ENCODE measurements at regions not wholly inside any gene's neighbourhood (a gene's known extent, or its start where the extent isn't known, plus 50 kb on each side); places are given as distances from the start of the nearest gene placed in this dataset.
"Not testable (repeated sequence)": the region's sequence is repeated elsewhere in the genome, so short reads cannot be mapped to it uniquely, and the experiment has no call there.

GRCh38 chr10:8128511-8128910, 74.0 kb downstream of the GATA3 start:
- no peak for DNase-seq

- DNase-seq = no peak
These were observed 75.0 kb downstream of the GATA3 start for GRCh38 chr10:8129438-8129837.

DNA sequence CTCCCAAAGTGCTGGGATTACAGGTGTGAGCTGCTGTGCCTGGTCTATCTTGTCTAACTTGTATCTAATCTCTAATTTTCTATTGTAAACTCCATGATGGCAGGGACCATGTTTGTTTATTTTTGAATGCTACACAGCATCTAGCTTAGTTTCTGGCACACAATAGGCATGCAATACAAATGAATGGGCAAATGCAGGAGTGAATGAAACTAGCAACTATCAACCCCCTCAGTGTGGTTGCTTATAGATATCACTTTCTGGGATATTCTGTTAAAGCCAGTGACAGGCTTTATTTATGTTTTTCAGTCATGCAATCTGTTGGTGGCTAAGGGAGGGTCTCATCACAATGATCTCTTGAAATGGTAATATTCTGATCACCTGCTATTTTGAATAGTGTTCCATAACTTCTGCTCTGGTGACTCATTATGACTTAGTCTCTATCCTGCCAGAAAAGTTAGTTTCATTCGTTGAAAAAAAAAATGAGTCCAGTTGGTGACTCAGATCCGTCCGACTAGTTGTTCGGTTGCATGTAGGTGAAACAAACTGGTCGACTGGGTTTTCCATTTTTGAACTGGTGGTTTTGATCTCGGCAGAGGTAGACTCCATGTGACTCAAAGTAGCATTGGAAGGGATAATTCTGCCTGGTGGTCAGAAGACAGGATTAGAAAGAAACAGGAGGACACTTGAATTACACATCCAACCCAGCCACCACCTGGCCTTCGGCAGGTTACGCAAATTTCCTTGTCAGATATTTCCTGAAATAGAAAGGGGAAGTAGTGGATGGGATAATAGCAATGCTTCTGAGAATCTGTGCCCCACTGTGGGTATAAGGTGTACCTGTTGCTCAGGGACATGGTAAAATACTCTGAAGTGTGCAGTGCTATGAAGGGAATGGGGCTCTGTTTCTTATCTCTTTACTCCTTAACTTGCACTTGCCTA, 76.8 kb downstream of the GATA3 start:
- peak; percentile 91 for DNase-seq

DNA sequence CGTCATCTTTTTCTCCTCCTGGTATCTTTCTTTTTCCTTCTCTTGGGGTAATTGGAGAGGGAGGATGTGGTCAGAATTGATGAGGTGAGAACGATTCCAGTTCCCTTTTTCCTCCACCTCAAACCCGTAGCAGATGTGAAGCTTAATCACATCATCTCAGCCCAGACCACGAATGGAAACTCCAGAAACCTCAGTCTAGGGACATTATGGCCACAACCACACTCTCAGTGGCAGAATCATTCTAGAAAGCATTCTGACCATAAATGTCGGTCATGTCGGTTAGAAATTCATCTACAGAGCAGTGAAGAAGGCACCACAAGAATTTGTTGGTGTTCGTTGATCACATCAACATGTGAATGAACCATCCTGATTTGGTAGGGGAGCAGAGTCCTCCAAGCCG, 78.7 kb downstream of the GATA3 start:
- DNase-seq = peak; percentile 91

- peak; percentile 47 for DNase-seq
These were observed 82.2 kb downstream of the GATA3 start for GRCh38 chr10:8136736-8137135.

DNA sequence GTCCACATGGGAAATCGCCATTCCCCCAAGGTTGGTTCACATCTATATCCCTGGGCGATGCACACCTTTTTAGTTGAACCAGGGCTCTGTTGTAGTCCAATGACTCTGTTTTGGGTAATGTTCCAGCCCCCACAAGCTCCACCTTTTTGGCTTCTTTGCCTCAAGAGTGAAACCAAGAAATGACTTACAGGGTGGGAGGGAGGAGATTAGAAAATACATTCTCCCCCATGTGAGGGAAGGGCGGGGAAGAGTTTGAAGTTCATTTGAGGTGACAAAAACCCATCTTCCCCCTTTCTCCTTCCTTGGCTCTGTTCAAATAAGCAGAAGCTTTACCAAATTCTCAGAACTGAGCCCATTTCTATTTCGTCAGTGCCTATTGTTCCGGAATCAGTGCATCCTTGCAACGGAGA, 82.8 kb downstream of the GATA3 start:
- DNase-seq = peak; percentile 84

DNA sequence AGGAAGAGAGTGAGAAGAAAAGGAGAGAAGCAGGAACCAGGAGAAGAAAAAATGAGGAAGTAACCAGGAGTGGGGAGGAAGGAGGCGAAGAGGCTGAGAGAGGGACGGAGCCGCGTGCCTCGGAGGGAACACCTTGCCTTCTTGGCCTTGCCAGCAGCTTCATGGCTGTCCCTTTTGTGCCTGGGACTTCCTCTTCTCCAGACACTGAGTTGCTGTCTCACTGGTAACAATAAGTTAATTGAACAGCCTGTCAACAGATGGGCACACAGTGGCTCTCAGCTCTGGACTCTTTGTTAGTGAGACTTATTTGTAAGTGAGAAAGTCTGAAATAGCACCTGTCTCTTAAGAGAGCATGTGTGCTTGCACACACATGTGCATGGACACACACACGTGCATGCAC, 83.2 kb downstream of the GATA3 start:
- no peak for DNase-seq

DNA sequence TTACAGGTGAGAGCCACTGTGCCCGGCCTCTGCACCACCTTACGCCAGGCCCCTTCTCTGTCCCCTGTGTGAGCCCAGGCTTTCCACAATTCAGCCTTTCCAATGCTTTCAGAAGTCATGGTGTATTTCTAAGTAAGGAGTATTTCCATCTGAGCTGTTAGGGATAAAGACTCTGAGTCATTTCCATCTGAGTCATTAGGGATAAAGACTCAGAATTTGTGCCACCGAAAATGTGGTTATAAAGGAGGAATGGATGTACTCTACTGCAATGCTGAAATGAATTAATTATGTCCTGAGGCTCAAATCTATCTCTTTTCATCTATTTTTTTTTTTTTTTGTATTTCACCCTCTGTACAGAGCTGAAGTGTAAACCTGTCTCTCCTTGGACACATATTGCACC, 84.0 kb downstream of the GATA3 start:
- DNase-seq = no peak

- no peak for DNase-seq
These were observed 90.0 kb downstream of the GATA3 start for GRCh38 chr10:8144496-8144895.

- no peak for DNase-seq
These were observed 92.2 kb downstream of the GATA3 start for GRCh38 chr10:8146650-8147049.

DNA sequence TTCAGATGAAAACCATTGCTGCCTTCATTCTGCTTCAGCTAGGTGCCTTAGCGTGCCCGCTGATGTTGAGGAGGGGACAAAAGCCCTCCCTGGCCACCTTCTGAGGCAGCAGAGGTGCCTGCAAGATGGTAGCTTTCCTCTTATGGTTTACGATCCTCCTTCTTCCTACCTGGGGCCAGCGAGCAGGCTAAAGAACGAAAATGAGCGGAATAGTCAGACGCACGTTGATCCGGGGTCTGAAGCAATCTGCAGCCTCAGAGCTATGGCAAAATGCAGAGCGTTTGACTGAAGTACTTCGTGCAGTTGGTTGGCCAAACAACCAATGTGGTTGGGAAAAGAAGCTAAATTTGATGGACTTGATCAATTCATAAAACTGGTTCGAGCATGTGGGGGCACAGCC, 95.5 kb downstream of the GATA3 start:
- no peak for DNase-seq

GRCh38 chr10:8150401-8150905, 96.0 kb downstream of the GATA3 start:
- no peak for DNase-seq

GRCh38 chr10:8151086-8151485, 96.6 kb downstream of the GATA3 start:
- no peak for DNase-seq

- DNase-seq = no peak
These were observed 102.4 kb downstream of the GATA3 start for GRCh38 chr10:8156918-8157317.

- no peak for DNase-seq
These were observed 103.9 kb downstream of the GATA3 start for GRCh38 chr10:8158193-8159071.

- no peak for DNase-seq
These were observed 105.1 kb downstream of the GATA3 start for GRCh38 chr10:8159341-8160165.

GRCh38 chr10:8163824-8164223, 109.3 kb downstream of the GATA3 start:
- DNase-seq = no peak

DNA sequence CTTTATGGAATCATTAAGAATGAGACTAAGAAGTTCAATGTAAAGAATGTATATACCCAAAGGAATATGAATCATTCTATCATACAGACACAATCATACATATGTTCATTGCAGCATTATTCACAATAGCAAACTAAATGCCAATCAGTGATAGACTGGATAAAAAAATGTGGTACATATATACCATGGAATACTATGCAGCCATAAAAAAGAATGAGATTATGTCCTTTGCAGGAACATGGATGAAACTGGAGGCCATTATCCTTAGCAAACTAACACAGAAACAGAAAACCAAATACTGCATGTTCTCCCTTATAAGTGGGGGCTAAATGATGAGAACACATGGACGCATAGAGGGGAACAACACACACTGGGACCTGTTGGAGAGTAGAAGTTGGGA, 110.2 kb downstream of the GATA3 start:
- DNase-seq = not testable (repeated sequence)

- no peak for DNase-seq
These were observed 114.3 kb downstream of the GATA3 start for GRCh38 chr10:8168836-8169235.

DNA sequence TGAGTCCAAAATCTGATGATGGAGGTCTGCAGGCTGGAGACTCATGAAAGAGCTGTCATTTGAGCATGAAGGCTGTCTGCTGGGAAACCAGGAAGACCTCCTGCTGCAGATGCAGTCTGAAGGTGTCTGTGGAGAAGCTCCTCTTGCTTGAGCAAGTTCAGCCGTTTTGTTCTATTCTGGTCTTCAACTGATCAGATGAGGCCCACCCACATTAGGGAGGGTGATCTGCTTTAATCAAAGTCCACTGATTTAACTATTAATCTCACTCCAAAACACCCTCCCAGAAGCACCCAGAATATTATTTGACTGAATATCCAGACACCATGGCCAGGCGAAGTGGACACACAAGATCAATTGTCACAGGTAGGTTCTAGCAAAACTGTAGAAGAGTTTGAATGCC, 116.5 kb downstream of the GATA3 start:
- DNase-seq = no peak

GRCh38 chr10:8172604-8173003, 118.1 kb downstream of the GATA3 start:
- no peak for DNase-seq

DNA sequence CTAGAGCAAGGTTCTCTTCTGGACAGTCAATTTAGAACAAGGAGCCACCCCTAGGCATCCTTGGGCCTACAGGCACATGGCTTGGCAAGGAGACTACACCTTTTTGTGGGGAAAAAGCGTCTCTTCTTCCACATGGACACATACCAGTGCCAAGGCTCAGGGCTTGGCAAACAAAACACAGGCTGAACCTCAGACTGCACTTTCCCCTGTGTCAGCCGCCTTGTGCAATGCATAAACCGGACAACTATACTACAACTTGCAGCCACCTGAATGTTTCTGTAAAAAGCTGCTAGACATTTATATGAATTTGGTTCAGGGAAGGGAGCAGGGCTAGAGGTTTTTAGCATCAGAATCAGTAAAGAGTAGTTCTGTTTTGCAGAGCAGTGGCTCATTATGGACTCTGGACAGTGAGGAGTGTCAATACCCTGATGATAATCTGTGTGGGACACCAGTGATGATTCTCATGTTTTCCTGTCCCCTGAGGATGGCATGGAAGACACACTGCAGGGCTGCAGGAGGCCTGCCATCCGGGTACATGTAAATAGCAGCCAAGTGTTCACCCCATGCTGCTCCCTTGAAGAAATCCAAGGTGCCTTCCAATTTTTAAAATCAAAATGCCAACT, 118.9 kb downstream of the GATA3 start:
- DNase-seq = no peak
